Neural progenitor cell (in vitro differentiated cells): ENCODE measurements at regions not wholly inside any gene's neighbourhood (a gene's known extent, or its start where the extent isn't known, plus 50 kb on each side); places are given as distances from the start of the nearest gene placed in this dataset.

Experiments used
- CTCF ChIP-seq: fragments of 200-600 bp; sonication (generic); IDR thresholded peaks from 2 replicates; pipeline ENCODE4 v1.5.1; 2017; ENCODE audit warnings: antibody characterized with exemption, mild to moderate bottlenecking
- EZH2 ChIP-seq: fragments of 200-600 bp; sonication (generic); IDR thresholded peaks from 2 replicates; pipeline ENCODE4 v1.6.1; 2017; ENCODE audit warnings: antibody characterized with exemption, mild to moderate bottlenecking, moderate library complexity
- EZH2phosphoT487 ChIP-seq: fragments of 200-600 bp; sonication (generic); IDR thresholded peaks from 2 replicates; pipeline ENCODE4 v1.6.1; 2017; ENCODE audit warnings: antibody characterized with exemption

- TF ChIP-seq CTCF: no peak
- no peak for TF ChIP-seq EZH2
- no peak for TF ChIP-seq EZH2phosphoT487
Measured at GRCh38 chr7:81598951-81599350, 170.9 kb downstream of the HGF start.
